GM12892 (cell line): ENCODE measurements at regions not wholly inside any gene's neighbourhood (a gene's known extent, or its start where the extent isn't known, plus 50 kb on each side); places are given as distances from the start of the nearest gene placed in this dataset.

Experiments used
- POLR2A ChIP-seq: IDR thresholded peaks from 2 replicates; pipeline ENCODE4 v1.6.1; 2011; ENCODE audit warnings: low read depth, low read length, control low read depth
- POLR2AphosphoS5 ChIP-seq: IDR thresholded peaks from 2 replicates; pipeline ENCODE4 v1.6.1; 2011; ENCODE audit warnings: low read depth, low read length, control low read depth
- TAF1 ChIP-seq: IDR thresholded peaks from 2 replicates; pipeline ENCODE4 v1.6.1; 2011; ENCODE audit warnings: low read depth, mild to moderate bottlenecking, control low read depth, low read length, borderline replicate concordance

DNA sequence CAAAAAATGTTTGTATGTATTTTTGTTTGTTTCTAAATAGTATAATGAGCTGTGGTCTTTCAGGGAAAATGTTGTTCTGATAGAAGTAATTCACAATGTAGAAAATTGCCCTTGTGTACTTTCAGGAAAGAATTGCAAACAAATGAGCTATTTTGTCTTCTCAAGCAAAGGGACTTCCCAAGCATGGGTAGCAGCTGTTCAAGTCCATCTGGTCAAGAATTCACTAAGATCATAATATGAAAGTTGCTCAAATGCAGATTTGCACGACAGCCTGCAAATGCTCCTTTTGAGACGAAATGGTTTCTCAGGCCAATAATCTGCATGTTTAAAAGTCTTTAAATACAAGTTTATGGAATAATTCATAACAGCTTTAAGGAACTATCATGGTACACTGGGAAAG is 51.9 kb upstream of the HNMT start:
- TF ChIP-seq POLR2AphosphoS5 (no peak), POLR2A (no peak), TAF1 (no peak)
